Trophoblast cell (in vitro differentiated cells and primary cell): ENCODE measurements at regions not wholly inside any gene's neighbourhood (a gene's known extent, or its start where the extent isn't known, plus 50 kb on each side); places are given as distances from the start of the nearest gene placed in this dataset.

Experiments
- DNase-seq, 2 donors: peaks; one replicate each; pipeline ENCODE4 v3.0.0-alpha.2; 2016
- H2AFZ ChIP-seq: 2 replicates; pipeline ENCODE4 v1.6.1; 2013; ENCODE audit warnings: low read length, moderate library complexity, mild to moderate bottlenecking; ENCODE audit not compliant: insufficient read depth, poor library complexity
- H2AK5ac ChIP-seq: 2 replicates; pipeline ENCODE4 v1.6.1; 2013; ENCODE audit warnings: mild to moderate bottlenecking, low read length
- H2BK120ac ChIP-seq: 2 replicates; pipeline ENCODE4 v1.6.1; 2013; ENCODE audit warnings: low read length, mild to moderate bottlenecking, moderate library complexity; ENCODE audit not compliant: insufficient read depth, poor library complexity
- H2BK12ac ChIP-seq: 2 replicates; pipeline ENCODE4 v1.6.1; 2013; ENCODE audit warnings: mild to moderate bottlenecking, low read length, moderate library complexity
- H2BK5ac ChIP-seq: 2 replicates; pipeline ENCODE4 v1.6.1; 2013; ENCODE audit warnings: low read length, low read depth, moderate library complexity, mild to moderate bottlenecking; ENCODE audit not compliant: poor library complexity
- H3K14ac ChIP-seq: 2 replicates; pipeline ENCODE4 v1.6.1; 2013; ENCODE audit warnings: mild to moderate bottlenecking, low read length
- H3K18ac ChIP-seq: 2 replicates; pipeline ENCODE4 v1.6.1; 2013; ENCODE audit warnings: mild to moderate bottlenecking, low read length
- H3K23ac ChIP-seq: 2 replicates; pipeline ENCODE4 v1.6.1; 2013; ENCODE audit warnings: low read length
- H3K27ac ChIP-seq: 2 replicates; pipeline ENCODE4 v1.5.1; 2013; ENCODE audit warnings: low read depth, mild to moderate bottlenecking, inconsistent platforms, low read length, moderate library complexity
- H3K27me3 ChIP-seq: 2 replicates; pipeline ENCODE4 v1.6.1; 2013; ENCODE audit warnings: inconsistent platforms, mild to moderate bottlenecking, low read length, moderate library complexity; ENCODE audit not compliant: insufficient read depth
- H3K36me3 ChIP-seq, 2 experiments: 1 replicate in 1 of 2; 2 replicates in 1 of 2; pipeline ENCODE4 v1.6.1; 2013; ENCODE audit warnings: low read length in 2 of 2, mild to moderate bottlenecking in 2 of 2, moderate library complexity in 1 of 2; ENCODE audit not compliant: insufficient read depth in 2 of 2, control insufficient read depth in 1 of 2
- H3K4ac ChIP-seq: 2 replicates; pipeline ENCODE4 v1.6.1; 2013; ENCODE audit warnings: low read depth, mild to moderate bottlenecking, low read length, moderate library complexity
- H3K4me1 ChIP-seq, 2 experiments: 1 replicate in 1 of 2; 2 replicates in 1 of 2; pipeline ENCODE4 v1.6.1; 2013; ENCODE audit warnings: low read length in 2 of 2, mild to moderate bottlenecking in 2 of 2, moderate library complexity in 1 of 2; ENCODE audit not compliant: insufficient read depth in 2 of 2, control insufficient read depth in 1 of 2
- H3K4me2 ChIP-seq: 2 replicates; pipeline ENCODE4 v1.6.1; 2013; ENCODE audit warnings: inconsistent platforms, mild to moderate bottlenecking, low read length, moderate library complexity
- H3K4me3 ChIP-seq: 2 replicates; pipeline ENCODE4 v1.5.1; 2013; ENCODE audit warnings: mild to moderate bottlenecking, low read depth, low read length, inconsistent platforms
- H3K79me1 ChIP-seq: one replicate; pipeline ENCODE4 v1.6.1; 2013; ENCODE audit warnings: low read length
- H3K79me2 ChIP-seq: 2 replicates; pipeline ENCODE4 v1.6.1; 2013; ENCODE audit warnings: low read length, mild to moderate bottlenecking; ENCODE audit not compliant: control insufficient read depth, insufficient read depth, poor library complexity
- H3K9ac ChIP-seq: 2 replicates; pipeline ENCODE4 v1.6.1; 2013; ENCODE audit warnings: mild to moderate bottlenecking, low read length
- H3K9me3 ChIP-seq: 2 replicates; pipeline ENCODE4 v1.6.1; 2013; ENCODE audit warnings: low read depth, mild to moderate bottlenecking, control low read depth, inconsistent platforms, low read length; ENCODE audit not compliant: insufficient read depth
- H4K12ac ChIP-seq: 2 replicates; pipeline ENCODE4 v1.6.1; 2013; ENCODE audit warnings: low read depth, mild to moderate bottlenecking, low read length, moderate library complexity
- H4K8ac ChIP-seq: 2 replicates; pipeline ENCODE4 v1.6.1; 2013; ENCODE audit warnings: low read depth, mild to moderate bottlenecking, low read length, moderate library complexity
- H4K91ac ChIP-seq: one replicate; pipeline ENCODE4 v1.6.1; 2013; ENCODE audit warnings: low read depth, mild to moderate bottlenecking, low read length, moderate library complexity
- WGBS: extraction: QIAGEN DNeasy Blood & Tissue Kit; methylation state at CpG from one replicate; pipeline ENCODE4 v1.1.7; 2013; ENCODE audit warnings: missing lambda C conversion rate; ENCODE audit not compliant: insufficient read length, insufficient coverage; ENCODE audit errors: extremely low coverage; 5-methylcytosine and 5-hydroxymethylcytosine counted together

DNA sequence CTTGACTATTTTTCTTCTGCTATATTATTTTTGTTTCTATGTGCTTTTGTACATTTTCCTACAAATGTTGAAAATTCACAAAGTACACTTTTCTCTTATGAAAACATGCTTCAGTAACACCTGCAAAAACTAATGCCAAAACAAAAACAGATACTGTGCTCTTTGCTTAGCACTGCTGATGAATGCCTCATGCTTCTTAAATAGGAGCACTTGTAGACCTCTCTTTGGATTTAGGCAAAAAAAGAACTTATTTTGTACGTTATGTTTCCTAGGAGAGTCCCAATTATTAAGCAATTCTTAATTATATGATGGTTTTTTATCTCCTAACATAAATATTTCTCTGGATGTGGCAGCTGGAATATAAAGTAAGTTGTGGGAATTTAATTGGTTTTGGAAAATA is 285.0 kb upstream of the ARSJ start:
- Histone ChIP-seq H3K9ac (no peak overlapping the region), H3K79me2 (no peaks in the 10 kb centered on the region)
- no CpG with 5 or more reads among the region's 1 CpG for WGBS

DNA sequence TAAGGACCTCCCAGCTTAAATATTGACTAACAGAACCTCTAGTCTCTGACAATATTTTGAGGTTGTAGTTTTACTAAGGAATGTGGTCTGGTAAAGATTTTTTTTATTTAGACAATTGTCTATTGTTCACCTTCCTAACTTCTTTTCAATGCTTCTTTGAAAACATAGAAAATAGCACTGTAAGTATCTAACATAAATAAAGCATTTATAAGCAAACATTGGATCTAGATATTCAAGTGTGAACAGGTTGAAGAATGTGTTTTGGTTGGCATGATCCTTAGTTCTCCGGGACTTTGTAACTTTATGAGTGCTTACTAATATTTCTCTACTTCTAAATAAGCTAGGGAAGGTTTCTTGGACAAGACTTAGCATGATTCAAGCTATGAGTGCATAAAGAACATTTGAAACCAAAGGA is 285.4 kb upstream of the ARSJ start:
- no peak overlapping the region for H2AFZ ChIP-seq
- H4K91ac ChIP-seq: no peak overlapping the region
- H3K18ac ChIP-seq: no peak overlapping the region
- no peaks in the 10 kb centered on the region for H3K27me3 ChIP-seq
- H3K23ac ChIP-seq: no peak overlapping the region
- H3K4ac ChIP-seq: no peak overlapping the region
- H2AK5ac ChIP-seq: no peak overlapping the region
- no peak overlapping the region for H3K9ac ChIP-seq
- no peak overlapping the region for H3K14ac ChIP-seq
- H3K79me1 ChIP-seq: no peaks in the 10 kb centered on the region
- no peak overlapping the region for H2BK12ac ChIP-seq
- no peak overlapping the region for H2BK120ac ChIP-seq
- no peaks in the 10 kb centered on the region for H3K4me1 ChIP-seq
- H3K27ac ChIP-seq: no peak overlapping the region
- no CpG with 5 or more reads among the region's 1 CpG for WGBS
- H4K8ac ChIP-seq: no peak overlapping the region
- DNase-seq: no peak
- H3K9me3 ChIP-seq: no peaks in the 10 kb centered on the region
- H3K36me3 ChIP-seq: no peaks in the 10 kb centered on the region
- H4K12ac ChIP-seq: no peak overlapping the region
- H3K4me2 ChIP-seq: no peak overlapping the region
- no peak overlapping the region for H3K4me3 ChIP-seq
- no peaks in the 10 kb centered on the region for H3K79me2 ChIP-seq
- H2BK5ac ChIP-seq: no peak overlapping the region

More for the DNA sequence above, 285.0 kb upstream of the ARSJ start:
- Histone ChIP-seq H3K23ac (no peak overlapping the region), H3K9me3 (no peaks in the 10 kb centered on the region), H2BK5ac (no peak overlapping the region), H3K4ac (no peak overlapping the region), H3K27ac (no peak overlapping the region), H2AK5ac (no peak overlapping the region), H3K27me3 (no peaks in the 10 kb centered on the region), H4K12ac (no peak overlapping the region), H3K18ac (no peak overlapping the region), H4K8ac (no peak overlapping the region), H2BK12ac (no peak overlapping the region), H4K91ac (no peak overlapping the region), H2AFZ (no peak overlapping the region), H3K36me3 (no peaks in the 10 kb centered on the region), H3K4me2 (no peak overlapping the region), H2BK120ac (no peak overlapping the region), H3K4me1 (no peaks in the 10 kb centered on the region), H3K4me3 (no peak overlapping the region), H3K79me1 (no peaks in the 10 kb centered on the region), H3K14ac (no peak overlapping the region)
- no peak for DNase-seq

DNA sequence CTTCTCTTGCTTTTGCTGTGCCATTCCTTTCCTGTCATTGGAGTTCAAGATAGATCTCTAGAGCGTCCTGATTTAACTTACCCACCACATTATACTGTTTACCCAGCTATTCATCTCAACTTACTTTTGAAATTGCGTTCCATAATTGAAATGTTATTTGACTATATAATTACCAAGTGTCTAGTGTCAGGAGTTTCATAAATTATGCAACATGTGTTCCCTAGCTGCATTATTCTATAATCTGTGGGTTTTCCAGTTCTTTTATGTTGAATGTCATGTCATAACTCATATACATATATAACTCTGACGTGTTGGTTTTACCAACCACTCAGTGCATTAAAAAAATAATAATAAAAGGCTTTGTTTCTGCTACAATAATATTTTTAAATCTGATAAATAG is 285.9 kb upstream of the ARSJ start:
- WGBS: no CpG with 5 or more reads among the region's 3 CpGs

DNA sequence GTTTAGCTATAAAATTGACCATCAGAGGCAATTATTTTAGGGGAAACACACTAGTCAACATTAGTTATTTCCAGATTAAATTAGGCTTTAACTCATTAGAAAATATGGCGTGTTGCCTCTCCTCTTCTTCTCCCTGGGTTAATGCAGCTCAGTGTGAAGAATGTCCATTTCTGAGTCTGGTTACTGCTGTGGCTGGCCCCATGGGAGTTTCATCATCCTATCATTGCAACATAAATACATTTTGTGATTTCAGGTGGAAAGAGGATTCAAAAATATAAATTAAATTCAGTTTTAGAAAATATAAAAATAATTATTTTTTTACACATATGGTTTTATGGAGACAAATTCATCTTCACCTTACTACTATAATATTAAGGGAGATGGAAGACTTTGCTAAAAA is 288.5 kb upstream of the ARSJ start:
- no peak overlapping the region for H3K14ac ChIP-seq
- H4K8ac ChIP-seq: no peak overlapping the region
- no peaks in the 10 kb centered on the region for H3K79me1 ChIP-seq
- H3K9ac ChIP-seq: no peak overlapping the region
- DNase-seq: no peak
- no peak overlapping the region for H3K4ac ChIP-seq
- H2AFZ ChIP-seq: no peak overlapping the region
- H3K9me3 ChIP-seq: no peaks in the 10 kb centered on the region
- no peak overlapping the region for H4K91ac ChIP-seq
- no peaks in the 10 kb centered on the region for H3K27me3 ChIP-seq
- no peaks in the 10 kb centered on the region for H3K36me3 ChIP-seq
- no CpG with 5 or more reads among the region's 1 CpG for WGBS
- H2BK5ac ChIP-seq: no peak overlapping the region
- no peak overlapping the region for H4K12ac ChIP-seq
- H3K27ac ChIP-seq: no peak overlapping the region
- no peak overlapping the region for H2BK120ac ChIP-seq
- H3K79me2 ChIP-seq: no peaks in the 10 kb centered on the region
- no peak overlapping the region for H3K4me2 ChIP-seq
- no peak overlapping the region for H3K23ac ChIP-seq
- no peaks in the 10 kb centered on the region for H3K4me1 ChIP-seq
- H3K4me3 ChIP-seq: no peak overlapping the region
- H3K18ac ChIP-seq: no peak overlapping the region
- no peak overlapping the region for H2BK12ac ChIP-seq
- H2AK5ac ChIP-seq: no peak overlapping the region

More for the DNA sequence above, 285.9 kb upstream of the ARSJ start:
- no peak overlapping the region for H3K4ac ChIP-seq
- H2BK5ac ChIP-seq: no peak overlapping the region
- no peak overlapping the region for H2BK12ac ChIP-seq
- H4K12ac ChIP-seq: no peak overlapping the region
- no peaks in the 10 kb centered on the region for H3K9me3 ChIP-seq
- H2AK5ac ChIP-seq: no peak overlapping the region
- no peak for DNase-seq
- no peaks in the 10 kb centered on the region for H3K36me3 ChIP-seq
- H3K4me1 ChIP-seq: no peaks in the 10 kb centered on the region
- no peaks in the 10 kb centered on the region for H3K79me2 ChIP-seq
- no peak overlapping the region for H3K4me3 ChIP-seq
- H3K79me1 ChIP-seq: no peaks in the 10 kb centered on the region
- H3K9ac ChIP-seq: no peak overlapping the region
- H4K91ac ChIP-seq: no peak overlapping the region
- no peak overlapping the region for H3K27ac ChIP-seq
- H2BK120ac ChIP-seq: no peak overlapping the region
- H3K14ac ChIP-seq: no peak overlapping the region
- no peak overlapping the region for H3K23ac ChIP-seq
- H4K8ac ChIP-seq: no peak overlapping the region
- no peak overlapping the region for H2AFZ ChIP-seq
- H3K27me3 ChIP-seq: no peaks in the 10 kb centered on the region
- H3K18ac ChIP-seq: no peak overlapping the region
- no peak overlapping the region for H3K4me2 ChIP-seq
